ENCODE measurements at regions not wholly inside any gene's neighbourhood (a gene's known extent, or its start where the extent isn't known, plus 50 kb on each side); places are given as distances from the start of the nearest gene placed in this dataset.
"Not testable (repeated sequence)": the region's sequence is repeated elsewhere in the genome, so short reads cannot be mapped to it uniquely, and the experiment has no call there.

DNA sequence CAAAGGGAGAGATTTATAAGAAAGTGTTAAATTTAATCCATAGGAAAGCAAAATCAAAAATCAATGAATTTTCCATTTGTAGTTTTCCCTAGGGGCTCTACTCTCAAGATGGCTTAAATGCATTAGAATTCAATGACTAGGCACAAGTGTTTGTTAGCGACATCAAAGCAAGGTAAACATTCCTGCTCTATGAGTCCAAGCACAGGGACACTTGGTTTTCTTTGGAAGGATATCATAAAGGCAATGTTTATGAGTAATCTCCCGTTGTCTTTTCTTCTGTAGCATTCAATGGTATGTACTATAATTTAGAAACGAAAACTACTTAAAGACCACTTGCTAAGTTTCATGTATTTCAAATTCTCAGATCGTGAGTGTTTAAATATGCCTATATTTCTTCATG lies 54.8 kb upstream of the ZNF717 start:
- H3K9me3 Mint-ChIP-seq, result peaks cover 27% of the 10 kb centered on the region
- H3K27me3 Mint-ChIP-seq; intact Hi-C loops (cut with micrococcal nuclease); H3K27ac Mint-ChIP-seq; H3K4me1 Mint-ChIP-seq (ENCODE audit: low read depth); H3K36me3 Mint-ChIP-seq (ENCODE audit: low read depth); H3K4me3 Mint-ChIP-seq: not testable (repeated sequence)

DNA sequence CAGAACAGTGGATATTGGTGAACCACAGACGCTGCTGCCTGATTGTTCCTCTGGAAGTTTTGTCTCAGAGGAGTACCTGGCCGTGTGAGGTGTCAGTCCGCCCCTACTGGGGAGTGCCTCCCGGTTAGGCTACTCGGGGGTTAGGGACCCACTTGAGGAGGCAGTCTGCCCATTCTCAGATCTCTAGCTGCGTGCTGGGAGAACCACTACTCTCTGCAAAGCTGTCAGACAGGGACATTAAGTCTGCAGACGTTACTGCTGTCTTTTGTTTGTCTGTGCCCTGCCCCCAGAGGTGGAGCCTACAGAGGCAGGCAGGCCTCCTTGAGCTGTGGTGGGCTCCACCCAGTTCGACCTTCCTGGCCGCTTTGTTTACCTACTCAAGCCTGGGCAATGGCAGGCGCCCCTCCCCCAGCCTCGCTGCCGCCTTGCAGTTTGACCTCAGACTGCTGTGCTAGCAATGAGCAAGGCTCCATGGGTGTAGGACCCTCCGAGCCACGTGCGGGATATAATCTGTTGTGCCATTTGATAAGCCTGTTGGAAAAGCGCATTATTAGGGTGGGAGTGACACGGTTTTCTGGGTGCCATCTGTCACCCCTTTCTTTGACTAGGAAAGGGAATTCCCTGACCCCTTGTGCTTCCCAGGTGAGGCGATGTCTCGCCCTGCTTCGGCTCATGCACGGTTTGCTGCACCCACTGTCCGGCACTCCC lies 65.1 kb upstream of the ZNF717 start:
- not testable (repeated sequence) for H3K27ac Mint-ChIP-seq

DNA sequence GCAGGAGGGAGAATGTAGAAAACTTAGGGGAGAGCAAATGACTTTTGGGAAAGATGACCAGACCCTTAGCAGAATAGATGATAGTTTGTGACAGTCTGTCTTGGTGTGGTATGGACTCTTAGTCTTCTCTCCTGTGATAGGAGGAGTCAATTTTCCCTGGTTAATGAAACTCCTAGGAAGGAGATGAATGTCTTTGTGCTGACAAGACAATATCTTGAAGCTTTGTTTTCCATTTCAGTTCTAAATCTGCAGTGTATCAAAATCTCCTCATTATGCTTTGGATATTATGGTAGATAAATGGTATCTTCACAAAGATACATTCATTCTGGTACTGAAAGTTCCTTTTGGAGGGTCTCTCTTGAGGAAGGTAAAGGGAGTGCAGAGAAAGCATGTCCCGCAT lies 77.8 kb upstream of the ZNF717 start:
- no peaks in the 10 kb centered on the region for H3K27me3 Mint-ChIP-seq
- no peak overlapping the region for H3K4me3 Mint-ChIP-seq
- H3K4me1 Mint-ChIP-seq (ENCODE audit: low read depth), result no peaks in the 10 kb centered on the region
- H3K9me3 Mint-ChIP-seq, result peaks cover 32% of the 10 kb centered on the region
- H3K27ac Mint-ChIP-seq, result no peak overlapping the region
- H3K36me3 Mint-ChIP-seq (ENCODE audit: low read depth), result no peaks in the 10 kb centered on the region
- intact Hi-C loops (cut with micrococcal nuclease), result no loop called here

More for the DNA sequence above, 65.1 kb upstream of the ZNF717 start:
- peaks cover 50% of the 10 kb centered on the region for H3K9me3 Mint-ChIP-seq
- H3K36me3 Mint-ChIP-seq (ENCODE audit: low read depth); H3K4me1 Mint-ChIP-seq (ENCODE audit: low read depth); intact Hi-C loops (cut with micrococcal nuclease); H3K27me3 Mint-ChIP-seq; H3K4me3 Mint-ChIP-seq: not testable (repeated sequence)

DNA sequence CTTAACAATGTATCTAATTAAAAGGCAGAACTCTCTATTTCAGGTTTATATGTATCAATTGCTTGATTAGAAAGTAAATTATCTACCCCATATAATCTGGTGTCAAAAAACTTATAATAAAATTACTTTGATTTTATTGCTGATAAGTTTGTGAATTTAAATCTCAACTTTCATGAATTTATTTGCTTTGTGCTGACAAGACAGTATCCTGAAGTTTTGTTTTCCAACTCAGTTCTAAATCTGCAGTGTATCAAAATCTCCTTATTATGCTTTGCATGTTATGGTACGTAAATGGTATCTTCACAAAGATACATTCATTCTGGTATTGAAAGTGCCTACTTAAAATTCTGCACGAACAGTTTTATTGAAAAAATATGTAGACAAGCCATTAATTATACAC lies 78.5 kb upstream of the ZNF717 start:
- H3K4me3 Mint-ChIP-seq, result no peak overlapping the region
- intact Hi-C loops (cut with micrococcal nuclease), result no loop called here
- H3K27ac Mint-ChIP-seq, result no peak overlapping the region
- H3K4me1 Mint-ChIP-seq (ENCODE audit: low read depth), result no peaks in the 10 kb centered on the region
- H3K27me3 Mint-ChIP-seq, result no peaks in the 10 kb centered on the region
- peaks cover 31% of the 10 kb centered on the region for H3K9me3 Mint-ChIP-seq
- H3K36me3 Mint-ChIP-seq (ENCODE audit: low read depth), result no peaks in the 10 kb centered on the region

- H3K27ac Mint-ChIP-seq; H3K27me3 Mint-ChIP-seq; intact Hi-C loops (cut with micrococcal nuclease); H3K9me3 Mint-ChIP-seq; H3K36me3 Mint-ChIP-seq (ENCODE audit: low read depth); H3K4me3 Mint-ChIP-seq; H3K4me1 Mint-ChIP-seq (ENCODE audit: low read depth): not testable (repeated sequence)
Measured at GRCh38 chr3:75883719-75884118, 98.4 kb upstream of the ZNF717 start.

DNA sequence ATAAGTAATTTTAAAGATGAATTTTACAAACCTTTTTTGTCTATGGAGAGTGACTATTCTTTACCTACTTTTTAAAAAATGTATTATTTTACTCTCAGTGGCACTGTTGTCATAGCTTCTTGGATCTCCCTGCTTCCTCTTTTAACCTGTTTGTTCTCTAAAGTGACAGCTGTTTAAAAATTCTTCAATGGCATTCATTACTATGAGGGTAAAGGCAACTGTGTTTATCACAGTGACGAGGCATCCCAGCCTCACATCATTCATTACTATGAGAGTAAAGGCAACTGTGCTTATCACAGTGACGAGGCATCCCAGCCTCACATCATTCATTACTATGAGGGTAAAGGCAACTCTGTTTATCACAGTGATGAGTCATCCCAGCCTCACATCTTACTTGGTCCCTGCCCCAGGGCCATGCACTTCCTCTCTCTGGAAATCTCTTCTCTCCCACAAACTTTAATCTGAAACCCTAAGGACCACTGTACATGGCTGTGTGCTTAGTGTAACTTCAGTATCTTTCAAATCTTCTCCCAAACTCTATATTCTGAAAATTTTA lies 101.7 kb upstream of the ZNF717 start:
- no peak overlapping the region for H3K4me3 Mint-ChIP-seq
- intact Hi-C loops (cut with micrococcal nuclease), result no loop called here
- peaks cover 8% of the 10 kb centered on the region for H3K9me3 Mint-ChIP-seq
- no peaks in the 10 kb centered on the region for H3K4me1 Mint-ChIP-seq (ENCODE audit: low read depth)
- H3K27ac Mint-ChIP-seq, result no peak overlapping the region
- H3K27me3 Mint-ChIP-seq, result no peaks in the 10 kb centered on the region
- no peaks in the 10 kb centered on the region for H3K36me3 Mint-ChIP-seq (ENCODE audit: low read depth)

- Mint-ChIP-seq H3K4me1 (ENCODE audit: low read depth) (no peaks in the 10 kb centered on the region), H3K9me3 (no peaks in the 10 kb centered on the region), H3K27ac (no peak overlapping the region), H3K4me3 (no peak overlapping the region), H3K27me3 (no peaks in the 10 kb centered on the region), H3K36me3 (ENCODE audit: low read depth) (no peaks in the 10 kb centered on the region)
- intact Hi-C loops (cut with micrococcal nuclease), result no loop called here
Measured at GRCh38 chr3:75894234-75894633, 108.9 kb upstream of the ZNF717 start.

GRCh38 chr3:75896265-75896664 lies 110.9 kb upstream of the ZNF717 start:
- no peaks in the 10 kb centered on the region for H3K36me3 Mint-ChIP-seq (ENCODE audit: low read depth)
- no peaks in the 10 kb centered on the region for H3K9me3 Mint-ChIP-seq
- intact Hi-C loops (cut with micrococcal nuclease), result no loop called here
- H3K4me3 Mint-ChIP-seq, result no peak overlapping the region
- H3K4me1 Mint-ChIP-seq (ENCODE audit: low read depth), result no peaks in the 10 kb centered on the region
- no peak overlapping the region for H3K27ac Mint-ChIP-seq
- no peaks in the 10 kb centered on the region for H3K27me3 Mint-ChIP-seq

- H3K9me3 Mint-ChIP-seq; H3K4me1 Mint-ChIP-seq (ENCODE audit: low read depth); H3K4me3 Mint-ChIP-seq; H3K27ac Mint-ChIP-seq; H3K36me3 Mint-ChIP-seq (ENCODE audit: low read depth); intact Hi-C loops (cut with micrococcal nuclease); H3K27me3 Mint-ChIP-seq: not testable (repeated sequence)
Measured at GRCh38 chr3:75901446-75901845, 116.1 kb upstream of the ZNF717 start.

DNA sequence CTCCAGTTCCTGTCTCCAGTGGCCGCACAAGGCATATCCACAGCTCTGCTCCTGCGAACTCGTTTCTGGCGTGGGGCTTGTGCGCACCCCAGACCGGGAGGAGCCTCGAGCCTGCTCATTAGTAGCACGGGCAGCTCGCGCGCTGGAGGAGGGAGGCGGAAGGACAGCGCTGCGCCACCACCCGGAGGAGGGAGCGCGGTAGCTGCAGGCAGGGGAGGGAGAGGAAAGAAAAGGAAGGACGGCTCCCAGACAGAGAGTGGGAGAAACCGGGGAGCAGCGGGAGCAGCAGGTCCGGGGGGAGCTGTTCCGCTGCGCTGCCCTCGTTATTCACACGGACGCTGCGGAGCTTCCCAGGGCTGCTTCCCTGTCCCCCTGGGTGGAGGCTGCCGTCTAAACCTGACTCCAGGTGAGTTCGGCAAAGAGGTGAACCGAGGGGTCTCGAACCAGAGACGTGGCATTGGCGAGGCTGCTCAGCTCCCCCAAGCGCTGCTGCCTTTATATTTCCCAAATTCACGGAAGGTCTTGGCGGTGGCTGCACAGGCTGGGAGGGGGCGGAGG lies 121.3 kb upstream of the ZNF717 start:
- Mint-ChIP-seq H3K4me1 (ENCODE audit: low read depth) (no peaks in the 10 kb centered on the region), H3K4me3 (no peak overlapping the region), H3K27me3 (peaks cover 12% of the 10 kb centered on the region), H3K9me3 (no peaks in the 10 kb centered on the region), H3K27ac (no peak overlapping the region), H3K36me3 (ENCODE audit: low read depth) (no peaks in the 10 kb centered on the region)
- intact Hi-C loops (cut with micrococcal nuclease), result no loop called here

GRCh38 chr3:75913800-75914350 lies 128.5 kb upstream of the ZNF717 start:
- Mint-ChIP-seq H3K9me3 (no peaks in the 10 kb centered on the region), H3K4me3 (no peak overlapping the region), H3K4me1 (ENCODE audit: low read depth) (no peaks in the 10 kb centered on the region), H3K27ac (no peak overlapping the region), H3K27me3 (no peaks in the 10 kb centered on the region), H3K36me3 (ENCODE audit: low read depth) (no peaks in the 10 kb centered on the region)
- intact Hi-C loops (cut with micrococcal nuclease), result no loop called here

GRCh38 chr3:75914741-75915140 lies 129.4 kb upstream of the ZNF717 start:
- H3K36me3 Mint-ChIP-seq (ENCODE audit: low read depth); H3K4me3 Mint-ChIP-seq; H3K27ac Mint-ChIP-seq; H3K27me3 Mint-ChIP-seq; intact Hi-C loops (cut with micrococcal nuclease); H3K9me3 Mint-ChIP-seq; H3K4me1 Mint-ChIP-seq (ENCODE audit: low read depth): not testable (repeated sequence)

DNA sequence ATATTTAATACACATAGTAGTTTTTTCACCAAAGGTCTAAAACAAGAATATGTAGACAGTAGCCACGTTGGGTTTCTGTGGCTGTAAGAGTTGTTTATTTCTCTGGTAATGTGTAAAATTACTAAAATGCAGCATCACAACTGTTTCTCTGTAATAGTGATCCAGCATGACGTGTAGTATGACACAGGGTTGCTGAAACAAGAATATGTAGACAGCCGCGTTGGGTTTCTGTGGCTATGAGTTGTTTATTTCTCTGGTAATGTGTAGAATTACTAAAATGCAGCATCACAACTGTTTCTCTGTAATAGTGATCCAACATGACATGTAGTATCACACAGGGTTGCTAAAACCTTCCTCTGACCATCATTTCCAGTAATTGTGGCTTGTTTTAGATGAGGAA lies 153.6 kb upstream of the ZNF717 start:
- intact Hi-C loops (cut with micrococcal nuclease), result no loop called here
- H3K4me1 Mint-ChIP-seq (ENCODE audit: low read depth), result no peaks in the 10 kb centered on the region
- H3K27me3 Mint-ChIP-seq, result no peaks in the 10 kb centered on the region
- H3K4me3 Mint-ChIP-seq, result no peak overlapping the region
- no peaks in the 10 kb centered on the region for H3K9me3 Mint-ChIP-seq
- no peak overlapping the region for H3K27ac Mint-ChIP-seq
- H3K36me3 Mint-ChIP-seq (ENCODE audit: low read depth), result no peaks in the 10 kb centered on the region

GRCh38 chr3:75951941-75952340 lies 166.6 kb upstream of the ZNF717 start:
- no peak overlapping the region for H3K4me3 Mint-ChIP-seq
- no peaks in the 10 kb centered on the region for H3K4me1 Mint-ChIP-seq (ENCODE audit: low read depth)
- H3K9me3 Mint-ChIP-seq, result peaks cover 18% of the 10 kb centered on the region
- intact Hi-C loops (cut with micrococcal nuclease), result no loop called here
- H3K27me3 Mint-ChIP-seq, result no peaks in the 10 kb centered on the region
- no peaks in the 10 kb centered on the region for H3K36me3 Mint-ChIP-seq (ENCODE audit: low read depth)
- H3K27ac Mint-ChIP-seq, result no peak overlapping the region

DNA sequence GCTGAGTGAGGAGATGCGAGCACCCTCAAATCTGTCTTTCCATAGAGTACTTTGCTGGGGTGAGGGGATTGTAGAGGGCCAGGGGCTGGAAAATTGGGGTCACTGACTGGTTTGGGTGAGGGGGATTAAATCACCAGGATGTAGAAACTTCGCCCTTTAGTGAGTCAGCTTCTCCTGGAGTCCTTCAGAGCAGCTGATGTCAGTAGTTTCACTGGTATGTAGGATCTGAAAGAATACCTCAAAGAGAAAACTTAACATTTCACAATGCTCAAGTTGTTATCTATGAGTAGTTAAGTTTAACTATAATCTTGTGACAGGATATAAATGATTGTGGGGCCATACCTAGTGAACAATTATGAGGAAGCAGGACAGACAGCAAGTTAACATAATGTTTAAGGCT lies 174.7 kb upstream of the ZNF717 start:
- H3K27ac Mint-ChIP-seq; intact Hi-C loops (cut with micrococcal nuclease); H3K4me1 Mint-ChIP-seq (ENCODE audit: low read depth); H3K36me3 Mint-ChIP-seq (ENCODE audit: low read depth); H3K27me3 Mint-ChIP-seq; H3K4me3 Mint-ChIP-seq: not testable (repeated sequence)
- peaks cover 26% of the 10 kb centered on the region for H3K9me3 Mint-ChIP-seq

Measured in dendritic cell treated with granulocyte-macrophage colony-stimulating factor and Interleukin-4, amounts not matched to agents 40 ng/mL and 50 ng/mL, for 4 days (primary cell).